SK-N-SH (cell line): ENCODE measurements at regions not wholly inside any gene's neighbourhood (a gene's known extent, or its start where the extent isn't known, plus 50 kb on each side); places are given as distances from the start of the nearest gene placed in this dataset.

Source experiments
- CTCF ChIA-PET: fragments of 300-600, 350-600 bp; formaldehyde crosslinking; extraction: SDS; loops from one replicate; lab custom pipeline; 2021; lab: Yijun Ruan, JAX
- POLR2A ChIA-PET: fragments of 350-600 bp; sonication (Branson Sonifier 250); formaldehyde crosslinking; extraction: SDS; loops from one replicate; lab custom pipeline; 2020; ENCODE audit warnings: antibody characterized with exemption, inconsistent platforms; lab: Yijun Ruan, JAX
- DNase-seq: peaks from one replicate; pipeline ENCODE4 v3.0.0; 2012
- H2AFZ ChIP-seq: fragments of 200-600 bp; sonication (generic); 2 replicates; pipeline ENCODE4 v1.8.1; 2016; ENCODE audit warnings: antibody characterized with exemption, mild to moderate bottlenecking, low read depth
- H3F3A ChIP-seq: fragments of 200-600 bp; sonication (generic); replicated peaks from 2 replicates; pipeline ENCODE3; 2016; ENCODE audit warnings: antibody characterized with exemption, mild to moderate bottlenecking; ENCODE audit not compliant: insufficient read depth
- H3K27ac ChIP-seq, 2 experiments: fragments of 200-500 bp in 1 of 2; fragments of 200-600 bp in 1 of 2; sonication (Bioruptor generic) in 1 of 2; sonication (generic), shearing (Covaris generic) in 1 of 2; 2 replicates each; pipeline versions ENCODE4 v1.5.1 to v1.6.1; 2014 to 2016; ENCODE audit warnings: low read depth in 2 of 2, inconsistent platforms in 1 of 2, low read length in 1 of 2, mild to moderate bottlenecking in 1 of 2, mixed read lengths in 1 of 2
- H3K27me3 ChIP-seq: fragments of 200-600 bp; sonication (generic), shearing (Covaris generic); 2 replicates; pipeline ENCODE4 v1.6.1; 2016; ENCODE audit warnings: mixed run types; ENCODE audit not compliant: insufficient read depth
- H3K36me3 ChIP-seq, 2 experiments: fragments of 200-500 bp in 1 of 2; fragments of 200-600 bp in 1 of 2; sonication (Bioruptor generic) in 1 of 2; sonication (generic) in 1 of 2; replicated peaks in 1 of 2; 2 replicates each; pipeline versions ENCODE3 to v1.5.1; 2014 to 2016; ENCODE audit warnings: low read length in 1 of 2, mild to moderate bottlenecking in 1 of 2; ENCODE audit not compliant: insufficient read depth in 2 of 2, control insufficient read depth in 1 of 2
- H3K4me1 ChIP-seq, 2 experiments: fragments of 200-500 bp in 1 of 2; fragments of 200-600 bp in 1 of 2; sonication (Bioruptor generic) in 1 of 2; sonication (generic), shearing (Covaris generic) in 1 of 2; 2 replicates each; pipeline versions ENCODE4 v1.5.1 to v1.6.1; 2014 to 2016; ENCODE audit warnings: low read depth in 1 of 2, low read length in 1 of 2, mixed run types in 1 of 2; ENCODE audit not compliant: insufficient read depth in 2 of 2, control insufficient read depth in 1 of 2
- H3K4me2 ChIP-seq: fragments of 200-600 bp; sonication (generic), shearing (Covaris generic); 2 replicates; pipeline ENCODE4 v1.6.1; 2017; ENCODE audit warnings: mixed run types
- H3K4me3 ChIP-seq, 2 experiments: fragments of 200-500 bp in 1 of 2; fragments of 200-600 bp in 1 of 2; sonication (Bioruptor generic) in 1 of 2; sonication (generic), shearing (Covaris generic) in 1 of 2; 2 replicates each; pipeline versions ENCODE4 v1.5.1 to v1.8.1; 2014 to 2016; ENCODE audit warnings: low read depth in 2 of 2, inconsistent platforms in 1 of 2, low read length in 1 of 2, mild to moderate bottlenecking in 1 of 2, mixed read lengths in 1 of 2, moderate library complexity in 1 of 2
- H3K79me2 ChIP-seq: fragments of 200-600 bp; sonication (generic); 2 replicates; pipeline ENCODE4 v1.8.1; 2017; ENCODE audit warnings: mild to moderate bottlenecking; ENCODE audit not compliant: insufficient read depth
- H3K9ac ChIP-seq: fragments of 200-600 bp; sonication (generic); 2 replicates; pipeline ENCODE4 v1.6.1; 2017; ENCODE audit warnings: mixed run types
- H3K9me2 ChIP-seq: fragments of 200-600 bp; sonication (generic); 2 replicates; pipeline ENCODE4 v1.6.1; 2017; ENCODE audit warnings: mixed run types
- H3K9me3 ChIP-seq: fragments of 200-600 bp; sonication (generic); 2 replicates; pipeline ENCODE4 v1.6.1; 2017; ENCODE audit warnings: mixed run types, mild to moderate bottlenecking, moderate library complexity
- H4K20me1 ChIP-seq: fragments of 200-600 bp; sonication (generic); 2 replicates; pipeline ENCODE4 v1.6.1; 2017; ENCODE audit warnings: mild to moderate bottlenecking, mixed run types; ENCODE audit not compliant: insufficient read depth
- CHD2 ChIP-seq: fragments of 150-350 bp; IDR thresholded peaks from 2 replicates; pipeline ENCODE4 v1.6.1; 2018; ENCODE audit warnings: low read length; ENCODE audit not compliant: partially characterized antibody
- ELF1 ChIP-seq: IDR thresholded peaks from 2 replicates; pipeline ENCODE4 v1.4.0; 2012
- FOSL2 ChIP-seq: IDR thresholded peaks from 2 replicates; pipeline ENCODE4 v1.4.0; 2012; ENCODE audit warnings: low read depth, mild to moderate bottlenecking, moderate library complexity, borderline replicate concordance
- GATA2 ChIP-seq: sonication (generic); formaldehyde crosslinking; IDR thresholded peaks from 2 replicates; pipeline ENCODE4 v1.5.0; 2020; ENCODE audit warnings: mild to moderate bottlenecking, missing genetic modification reagents
- JUND ChIP-seq: IDR thresholded peaks from 2 replicates; pipeline ENCODE4 v1.4.0; 2012
- MEF2A ChIP-seq: IDR thresholded peaks from 2 replicates; pipeline ENCODE4 v1.4.0; 2012; ENCODE audit warnings: low read depth, borderline replicate concordance
- NRF1 ChIP-seq: IDR thresholded peaks from 2 replicates; pipeline ENCODE4 v1.6.1; 2012; ENCODE audit warnings: low read depth, mild to moderate bottlenecking, low read length
- POLR2AphosphoS5 ChIP-seq: IDR thresholded peaks from 2 replicates; pipeline ENCODE4 v1.6.1; 2012; ENCODE audit warnings: low read depth, low read length
- RCOR1 ChIP-seq: fragments of 150-350 bp; IDR thresholded peaks from 2 replicates; pipeline ENCODE4 v1.6.1; 2017; ENCODE audit warnings: antibody characterized with exemption, low read length
- RFX5 ChIP-seq: IDR thresholded peaks from 2 replicates; pipeline ENCODE4 v1.6.1; 2012; ENCODE audit warnings: mild to moderate bottlenecking, improper control_type of control experiment, low read length
- SMC3 ChIP-seq: IDR thresholded peaks from 2 replicates; pipeline ENCODE4 v1.6.1; 2012; ENCODE audit warnings: low read depth, low read length, improper control_type of control experiment
- TAF1 ChIP-seq: IDR thresholded peaks from 2 replicates; pipeline ENCODE4 v1.6.1; 2012; ENCODE audit warnings: low read depth, mild to moderate bottlenecking, low read length, moderate library complexity, borderline replicate concordance
- TEAD4 ChIP-seq: IDR thresholded peaks from 2 replicates; pipeline ENCODE4 v1.4.0; 2012; ENCODE audit warnings: mild to moderate bottlenecking, borderline replicate concordance; ENCODE audit not compliant: insufficient read depth
- WGBS: methylation state at CpG from one replicate; pipeline ENCODE4 v1.1.6; 2017; ENCODE audit warnings: low lambda C conversion rate; 5-methylcytosine and 5-hydroxymethylcytosine counted together
- TF ChIP-seq, protein P1 (sequence below): fragments of 200-600 bp; sonication (generic); IDR thresholded peaks from 2 replicates; pipeline ENCODE4 v1.6.1; 2017; ENCODE audit warnings: antibody characterized with exemption, mild to moderate bottlenecking, moderate library complexity

DNA sequence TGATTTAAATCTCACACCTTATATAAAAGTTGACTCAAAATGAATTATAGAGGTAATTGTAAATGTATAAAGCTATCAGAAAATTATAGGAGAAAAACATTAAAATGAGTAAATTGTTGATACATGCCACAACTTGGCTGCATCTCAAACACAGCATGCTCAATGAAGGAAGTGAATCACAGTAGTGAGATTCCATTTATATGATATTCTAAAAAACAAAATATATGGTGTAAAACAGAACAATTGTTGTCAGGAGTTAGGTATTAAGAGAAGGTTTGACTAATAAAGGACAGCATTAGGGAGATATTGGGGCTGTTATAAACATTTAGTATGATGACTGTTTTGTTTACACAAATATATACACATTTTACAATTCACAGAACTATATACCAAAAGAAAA is 356.6 kb upstream of the CELF4 start:
- H3K4me1 ChIP-seq = no peaks in the 10 kb centered on the region
- no peaks in the 10 kb centered on the region for H3F3A ChIP-seq
- ChIA-PET CTCF (no interaction called here), POLR2A (no interaction called here)
- no peak overlapping the region for H3K9ac ChIP-seq
- H3K27ac ChIP-seq = no peak overlapping the region
- H3K27me3 ChIP-seq = no peaks in the 10 kb centered on the region
- no peaks in the 10 kb centered on the region for H4K20me1 ChIP-seq
- no peak for DNase-seq
- no peak overlapping the region for H3K4me2 ChIP-seq
- no peak overlapping the region for H2AFZ ChIP-seq
- no peaks in the 10 kb centered on the region for H3K79me2 ChIP-seq
- no peaks in the 10 kb centered on the region for H3K36me3 ChIP-seq
- no peaks in the 10 kb centered on the region; the same call in 1 of the 2 replicates for H3K9me3 ChIP-seq
- H3K4me3 ChIP-seq = no peak overlapping the region
- no peak for TF ChIP-seq RFX5
- no peak for TF ChIP-seq TEAD4
- TF ChIP-seq SMC3 = no peak
- TF ChIP-seq, protein P1, sequence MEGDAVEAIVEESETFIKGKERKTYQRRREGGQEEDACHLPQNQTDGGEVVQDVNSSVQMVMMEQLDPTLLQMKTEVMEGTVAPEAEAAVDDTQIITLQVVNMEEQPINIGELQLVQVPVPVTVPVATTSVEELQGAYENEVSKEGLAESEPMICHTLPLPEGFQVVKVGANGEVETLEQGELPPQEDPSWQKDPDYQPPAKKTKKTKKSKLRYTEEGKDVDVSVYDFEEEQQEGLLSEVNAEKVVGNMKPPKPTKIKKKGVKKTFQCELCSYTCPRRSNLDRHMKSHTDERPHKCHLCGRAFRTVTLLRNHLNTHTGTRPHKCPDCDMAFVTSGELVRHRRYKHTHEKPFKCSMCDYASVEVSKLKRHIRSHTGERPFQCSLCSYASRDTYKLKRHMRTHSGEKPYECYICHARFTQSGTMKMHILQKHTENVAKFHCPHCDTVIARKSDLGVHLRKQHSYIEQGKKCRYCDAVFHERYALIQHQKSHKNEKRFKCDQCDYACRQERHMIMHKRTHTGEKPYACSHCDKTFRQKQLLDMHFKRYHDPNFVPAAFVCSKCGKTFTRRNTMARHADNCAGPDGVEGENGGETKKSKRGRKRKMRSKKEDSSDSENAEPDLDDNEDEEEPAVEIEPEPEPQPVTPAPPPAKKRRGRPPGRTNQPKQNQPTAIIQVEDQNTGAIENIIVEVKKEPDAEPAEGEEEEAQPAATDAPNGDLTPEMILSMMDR = no peak
- no peak for TF ChIP-seq MEF2A
- TF ChIP-seq RCOR1 = no peak
- TF ChIP-seq FOSL2 = no peak
- no peak for TF ChIP-seq CHD2
- TF ChIP-seq TAF1 = no peak
- no peak for TF ChIP-seq JUND
- no peaks in the 10 kb centered on the region for H3K9me2 ChIP-seq

DNA sequence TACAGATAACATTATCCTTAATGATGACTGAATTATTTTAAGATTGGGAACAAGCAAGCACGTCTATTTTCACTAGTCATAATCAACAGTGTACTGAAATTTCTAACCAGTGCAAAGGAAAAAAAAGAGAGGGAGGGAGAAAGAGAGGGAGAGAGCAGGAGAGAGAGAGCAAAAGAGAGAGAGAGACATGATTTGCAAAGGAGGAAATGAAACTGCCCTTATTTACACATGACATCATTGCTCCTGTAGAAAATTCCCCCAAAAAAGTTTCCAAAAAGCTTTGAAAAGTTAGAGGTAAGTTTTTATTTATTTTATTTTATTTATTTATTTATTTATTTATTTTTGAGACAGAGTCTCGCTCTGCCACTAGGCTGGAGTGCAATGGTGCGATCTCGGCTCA is 355.3 kb upstream of the CELF4 start:
- Histone ChIP-seq H3K4me2 (no peak overlapping the region), H3K4me3 (no peak overlapping the region), H3K27ac (no peak overlapping the region), H3K36me3 (no peaks in the 10 kb centered on the region), H3K9ac (no peak overlapping the region), H2AFZ (no peak overlapping the region), H3K27me3 (no peaks in the 10 kb centered on the region), H3K4me1 (no peaks in the 10 kb centered on the region), H3K9me2 (no peaks in the 10 kb centered on the region), H3F3A (no peaks in the 10 kb centered on the region), H4K20me1 (no peaks in the 10 kb centered on the region), H3K9me3 (no peaks in the 10 kb centered on the region; the same call in 1 of the 2 replicates), H3K79me2 (no peaks in the 10 kb centered on the region)
- WGBS = 46% methylated on average over 4 of the region's 4 CpGs
- TF ChIP-seq POLR2AphosphoS5 (no peak), NRF1 (no peak), ELF1 (no peak), GATA2 (CRISPR knock-in tag) (no peak)
- no peak for DNase-seq
- CTCF ChIA-PET = no interaction called here
- POLR2A ChIA-PET = no interaction called here
